IMR-90 (cell line): ENCODE measurements at regions not wholly inside any gene's neighbourhood (a gene's known extent, or its start where the extent isn't known, plus 50 kb on each side); places are given as distances from the start of the nearest gene placed in this dataset.

Source experiments
- CTCF ChIP-seq: conservative IDR thresholded peaks from 2 replicates; pipeline ENCODE4 v1.5.1; 2012; ENCODE audit warnings: mild to moderate bottlenecking, low read depth, low read length, improper control_type of control experiment
- MAFK ChIP-seq: IDR thresholded peaks from 2 replicates; pipeline ENCODE4 v1.6.1; 2012; ENCODE audit warnings: low read depth, low read length, improper control_type of control experiment
- POLR2A ChIP-seq: IDR thresholded peaks from 2 replicates; pipeline ENCODE4 v1.6.1; 2012; ENCODE audit warnings: mild to moderate bottlenecking, low read depth, low read length

- TF ChIP-seq POLR2A (no peak), MAFK (no peak), CTCF (no peak)
These were observed 111.6 kb downstream of the FAM53A start for GRCh38 chr4:1572521-1572920.
